ENCODE measurements at regions not wholly inside any gene's neighbourhood (a gene's known extent, or its start where the extent isn't known, plus 50 kb on each side); places are given as distances from the start of the nearest gene placed in this dataset.

- in situ Hi-C loops (cut with HindIII; ENCODE audit: low pct_ligation_motif_present, low sequenced_read_pairs): no loop called here
- H3K36me3 ChIP-seq (replicated peaks): no peaks in the 10 kb centered on the region
- DNase-seq: peak; percentile 96
- TF ChIP-seq, protein P1, sequence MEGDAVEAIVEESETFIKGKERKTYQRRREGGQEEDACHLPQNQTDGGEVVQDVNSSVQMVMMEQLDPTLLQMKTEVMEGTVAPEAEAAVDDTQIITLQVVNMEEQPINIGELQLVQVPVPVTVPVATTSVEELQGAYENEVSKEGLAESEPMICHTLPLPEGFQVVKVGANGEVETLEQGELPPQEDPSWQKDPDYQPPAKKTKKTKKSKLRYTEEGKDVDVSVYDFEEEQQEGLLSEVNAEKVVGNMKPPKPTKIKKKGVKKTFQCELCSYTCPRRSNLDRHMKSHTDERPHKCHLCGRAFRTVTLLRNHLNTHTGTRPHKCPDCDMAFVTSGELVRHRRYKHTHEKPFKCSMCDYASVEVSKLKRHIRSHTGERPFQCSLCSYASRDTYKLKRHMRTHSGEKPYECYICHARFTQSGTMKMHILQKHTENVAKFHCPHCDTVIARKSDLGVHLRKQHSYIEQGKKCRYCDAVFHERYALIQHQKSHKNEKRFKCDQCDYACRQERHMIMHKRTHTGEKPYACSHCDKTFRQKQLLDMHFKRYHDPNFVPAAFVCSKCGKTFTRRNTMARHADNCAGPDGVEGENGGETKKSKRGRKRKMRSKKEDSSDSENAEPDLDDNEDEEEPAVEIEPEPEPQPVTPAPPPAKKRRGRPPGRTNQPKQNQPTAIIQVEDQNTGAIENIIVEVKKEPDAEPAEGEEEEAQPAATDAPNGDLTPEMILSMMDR (IDR thresholded peaks at IDR 0.05; ENCODE audit: low read depth, low read length, missing control alignments): no peak
- peak overlapping the region; percentile 50 for H3K27ac ChIP-seq
- H3K4me3 ChIP-seq (ENCODE audit: low read depth, low read length): no peak overlapping the region
- H3K27me3 ChIP-seq (replicated peaks): no peaks in the 10 kb centered on the region
Measured at GRCh38 chr7:132065193-132065988, 509.0 kb upstream of the PODXL start.

DNA sequence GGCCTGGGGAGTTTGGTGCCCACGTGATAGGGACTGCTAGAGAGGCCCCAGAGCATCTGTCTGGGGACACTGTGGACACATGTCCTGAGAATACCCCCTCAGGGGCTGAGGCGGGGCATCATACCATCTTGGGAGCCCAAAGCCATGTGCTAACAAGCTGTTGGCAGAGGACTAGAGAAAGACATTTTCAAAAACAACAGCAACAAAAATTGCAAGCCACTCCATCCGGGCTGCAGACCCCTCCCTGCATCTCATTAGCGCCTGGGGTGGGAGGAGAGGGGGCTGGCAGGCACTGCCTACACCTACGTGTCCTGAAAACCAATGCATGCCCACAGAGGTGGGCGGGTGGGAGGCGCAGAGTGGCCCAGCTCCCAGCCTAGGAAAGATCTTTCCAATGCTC, 507.4 kb upstream of the PODXL start:
- TF ChIP-seq, protein P1 (IDR thresholded peaks at IDR 0.05; ENCODE audit: low read depth, low read length, missing control alignments): no peak
- Histone ChIP-seq H3K36me3 (replicated peaks) (no peaks in the 10 kb centered on the region), H3K4me3 (ENCODE audit: low read depth, low read length) (no peak overlapping the region), H3K27me3 (replicated peaks) (no peaks in the 10 kb centered on the region), H3K27ac (no peak overlapping the region)
- in situ Hi-C loops (cut with HindIII; ENCODE audit: low pct_ligation_motif_present, low sequenced_read_pairs): no loop called here
- no peak for DNase-seq

GRCh38 chr7:132061937-132062336, 505.5 kb upstream of the PODXL start:
- Histone ChIP-seq H3K4me3 (ENCODE audit: low read depth, low read length) (no peak overlapping the region), H3K27ac (no peak overlapping the region), H3K27me3 (replicated peaks) (no peaks in the 10 kb centered on the region), H3K36me3 (replicated peaks) (no peaks in the 10 kb centered on the region)
- TF ChIP-seq, protein P1 (IDR thresholded peaks at IDR 0.05; ENCODE audit: low read depth, low read length, missing control alignments): no peak
- in situ Hi-C loops (cut with HindIII; ENCODE audit: low pct_ligation_motif_present, low sequenced_read_pairs): no loop called here
- DNase-seq: no peak

DNA sequence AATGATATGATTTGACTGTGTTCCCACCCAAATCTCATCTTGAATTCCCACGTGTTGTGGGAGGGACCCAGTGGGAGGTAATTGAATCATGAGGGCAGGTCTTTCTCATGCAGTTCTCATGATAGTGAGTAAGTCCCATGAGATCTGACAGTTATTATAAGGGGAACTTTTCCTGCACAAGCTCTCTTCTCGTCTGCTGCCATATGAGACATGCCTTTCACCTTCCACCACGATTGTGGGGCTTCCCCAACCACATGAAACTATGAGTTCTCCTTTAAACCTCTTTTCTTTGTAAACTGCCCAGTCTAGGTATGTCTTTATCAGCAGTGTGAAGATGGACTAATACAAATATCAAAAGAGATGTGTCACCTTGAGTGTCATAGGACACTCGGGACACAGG, 502.7 kb upstream of the PODXL start:
- Histone ChIP-seq H3K4me3 (ENCODE audit: low read depth, low read length) (no peak overlapping the region), H3K27ac (no peak overlapping the region), H3K27me3 (replicated peaks) (no peaks in the 10 kb centered on the region), H3K36me3 (replicated peaks) (no peaks in the 10 kb centered on the region)
- DNase-seq: no peak
- TF ChIP-seq, protein P1 (IDR thresholded peaks at IDR 0.05; ENCODE audit: low read depth, low read length, missing control alignments): no peak
- in situ Hi-C loops (cut with HindIII; ENCODE audit: low pct_ligation_motif_present, low sequenced_read_pairs): no loop called here

DNA sequence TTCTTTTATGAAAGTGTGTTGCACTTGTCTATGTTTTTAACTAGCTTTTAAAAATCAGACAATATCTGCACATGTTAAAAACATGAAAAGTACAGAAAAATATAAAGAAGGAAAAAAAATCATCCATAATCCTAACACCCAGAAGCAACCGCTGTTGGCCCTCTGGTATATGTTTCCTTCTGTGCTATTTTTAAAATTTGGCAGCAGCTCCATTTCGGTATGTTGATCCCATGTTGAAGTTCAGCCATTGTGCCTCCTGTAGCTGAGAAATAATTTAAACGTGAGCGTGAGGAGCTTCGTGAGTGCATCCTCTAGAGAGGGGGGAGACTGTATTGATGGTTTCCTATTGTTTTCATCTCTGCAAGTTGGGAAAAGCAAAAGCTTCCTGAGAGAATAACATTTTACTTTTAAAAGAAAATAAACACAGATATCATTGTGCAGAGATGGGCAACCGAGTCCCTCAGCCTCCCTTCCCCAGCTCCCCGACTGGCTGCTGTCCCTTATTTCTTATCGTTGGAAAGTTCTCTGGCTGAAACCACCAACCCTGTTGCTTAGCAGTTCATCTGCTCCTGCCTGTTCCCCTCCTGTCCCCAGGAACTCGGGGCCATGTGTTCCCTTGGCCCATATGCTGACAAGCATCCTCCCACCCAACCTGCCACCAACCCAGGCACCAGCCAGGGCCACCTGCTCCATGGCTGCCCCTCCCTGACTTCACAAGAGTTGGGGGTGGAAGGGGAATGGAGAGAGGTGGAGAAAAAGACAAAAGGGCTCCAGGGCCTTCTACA, 499.1 kb upstream of the PODXL start:
- H3K36me3 ChIP-seq (replicated peaks): no peaks in the 10 kb centered on the region
- no peaks in the 10 kb centered on the region for H3K27me3 ChIP-seq (replicated peaks)
- H3K4me3 ChIP-seq (ENCODE audit: low read depth, low read length): no peak overlapping the region
- TF ChIP-seq, protein P1 (IDR thresholded peaks at IDR 0.05; ENCODE audit: low read depth, low read length, missing control alignments): no peak
- DNase-seq: no peak
- in situ Hi-C loops (cut with HindIII; ENCODE audit: low pct_ligation_motif_present, low sequenced_read_pairs): no loop called here
- no peak overlapping the region for H3K27ac ChIP-seq
